Panc1 (cell line): ENCODE measurements at regions not wholly inside any gene's neighbourhood (a gene's known extent, or its start where the extent isn't known, plus 50 kb on each side); places are given as distances from the start of the nearest gene placed in this dataset.

ENCODE experiments used
- POLR2AphosphoS5 ChIP-seq: IDR thresholded peaks from 2 replicates; pipeline ENCODE4 v1.6.1; 2012; ENCODE audit warnings: mild to moderate bottlenecking, low read depth, low read length, moderate library complexity
- REST ChIP-seq, 2 experiments: IDR thresholded peaks; 2 replicates each; pipeline ENCODE4 v1.6.1; 2011 to 2012; ENCODE audit warnings: low read depth in 2 of 2, control low read depth in 1 of 2, low read length in 1 of 2, mild to moderate bottlenecking in 1 of 2, moderate library complexity in 1 of 2; ENCODE audit not compliant: insufficient read depth in 1 of 2
- TCF7L2 ChIP-seq: IDR thresholded peaks from 2 replicates; pipeline ENCODE4 v1.6.1; 2011; ENCODE audit warnings: mild to moderate bottlenecking, low read depth, low read length, inconsistent platforms
- TF ChIP-seq, protein P1 (sequence below): fragments of 450-650 bp; IDR thresholded peaks from 2 replicates; pipeline ENCODE4 v1.5.1; 2017; ENCODE audit warnings: mild to moderate bottlenecking

GRCh38 chr14:62443796-62444195 lies 601.5 kb downstream of the KCNH5 start:
- TF ChIP-seq, protein P1, sequence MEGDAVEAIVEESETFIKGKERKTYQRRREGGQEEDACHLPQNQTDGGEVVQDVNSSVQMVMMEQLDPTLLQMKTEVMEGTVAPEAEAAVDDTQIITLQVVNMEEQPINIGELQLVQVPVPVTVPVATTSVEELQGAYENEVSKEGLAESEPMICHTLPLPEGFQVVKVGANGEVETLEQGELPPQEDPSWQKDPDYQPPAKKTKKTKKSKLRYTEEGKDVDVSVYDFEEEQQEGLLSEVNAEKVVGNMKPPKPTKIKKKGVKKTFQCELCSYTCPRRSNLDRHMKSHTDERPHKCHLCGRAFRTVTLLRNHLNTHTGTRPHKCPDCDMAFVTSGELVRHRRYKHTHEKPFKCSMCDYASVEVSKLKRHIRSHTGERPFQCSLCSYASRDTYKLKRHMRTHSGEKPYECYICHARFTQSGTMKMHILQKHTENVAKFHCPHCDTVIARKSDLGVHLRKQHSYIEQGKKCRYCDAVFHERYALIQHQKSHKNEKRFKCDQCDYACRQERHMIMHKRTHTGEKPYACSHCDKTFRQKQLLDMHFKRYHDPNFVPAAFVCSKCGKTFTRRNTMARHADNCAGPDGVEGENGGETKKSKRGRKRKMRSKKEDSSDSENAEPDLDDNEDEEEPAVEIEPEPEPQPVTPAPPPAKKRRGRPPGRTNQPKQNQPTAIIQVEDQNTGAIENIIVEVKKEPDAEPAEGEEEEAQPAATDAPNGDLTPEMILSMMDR, result no peak
- no peak for TF ChIP-seq POLR2AphosphoS5
- TF ChIP-seq TCF7L2, result no peak
- no peak for TF ChIP-seq REST (IDR thresholded peaks at IDR 0.05; ENCODE audit: insufficient read depth in 1 of 2, low read depth in 2 of 2, low read length in 1 of 2)
